Pulmonary artery endothelial cell (primary cell): ENCODE measurements at regions not wholly inside any gene's neighbourhood (a gene's known extent, or its start where the extent isn't known, plus 50 kb on each side); places are given as distances from the start of the nearest gene placed in this dataset.

Experiments used
- DNase-seq: peaks from one replicate; pipeline ENCODE4 v3.0.0-alpha.2; 2011; ENCODE audit warnings: low read depth, low spot score

DNA sequence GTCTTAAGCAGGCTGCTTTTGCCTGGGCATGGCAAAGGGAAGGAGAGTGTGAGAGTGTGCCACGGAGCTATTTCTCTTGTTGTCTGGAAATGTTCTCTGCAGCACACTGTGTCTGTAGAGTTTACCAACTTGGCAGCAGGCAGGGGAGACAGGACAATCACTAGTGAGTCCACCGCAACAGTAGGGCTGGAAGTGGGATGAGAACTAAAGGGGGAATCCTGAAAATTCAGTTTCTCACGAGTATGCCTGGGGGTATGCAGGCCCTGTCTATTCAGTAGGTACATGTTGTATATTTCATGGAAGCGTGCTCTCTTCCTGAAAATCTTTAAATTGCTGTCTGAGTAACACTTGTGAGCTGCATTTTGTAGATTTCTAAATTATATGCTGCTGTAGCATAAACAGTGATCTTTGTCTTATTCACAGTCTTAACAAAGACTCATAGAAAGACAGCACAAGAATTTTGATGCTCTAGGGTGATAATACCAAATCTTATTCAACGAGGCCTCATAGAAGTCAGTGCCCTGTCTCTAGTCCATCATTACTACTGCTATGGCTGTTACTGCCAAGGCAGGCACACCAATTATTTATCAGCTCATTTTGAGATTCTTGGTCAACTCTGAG is 200.4 kb upstream of the LEF1 start:
- no peak for DNase-seq

DNA sequence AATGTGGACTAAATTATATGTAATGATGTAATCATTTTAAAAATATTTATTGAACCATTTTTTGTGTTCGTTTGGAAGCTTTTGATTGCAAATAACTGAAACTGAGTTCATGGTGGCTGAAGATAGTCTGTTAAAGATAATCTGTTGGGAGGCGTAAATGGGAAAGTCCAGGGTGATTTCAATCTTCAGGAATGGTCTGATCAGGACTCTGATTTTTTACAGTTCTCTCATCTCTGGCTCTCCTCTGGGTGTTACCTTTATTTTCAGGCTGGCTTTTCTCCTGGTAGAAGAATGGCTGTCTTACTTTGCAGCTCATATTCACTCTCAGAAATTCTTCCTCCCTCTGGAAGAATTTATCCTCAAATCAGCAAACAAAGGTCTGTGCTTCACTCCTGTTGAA is 199.0 kb upstream of the LEF1 start:
- DNase-seq: no peak

DNA sequence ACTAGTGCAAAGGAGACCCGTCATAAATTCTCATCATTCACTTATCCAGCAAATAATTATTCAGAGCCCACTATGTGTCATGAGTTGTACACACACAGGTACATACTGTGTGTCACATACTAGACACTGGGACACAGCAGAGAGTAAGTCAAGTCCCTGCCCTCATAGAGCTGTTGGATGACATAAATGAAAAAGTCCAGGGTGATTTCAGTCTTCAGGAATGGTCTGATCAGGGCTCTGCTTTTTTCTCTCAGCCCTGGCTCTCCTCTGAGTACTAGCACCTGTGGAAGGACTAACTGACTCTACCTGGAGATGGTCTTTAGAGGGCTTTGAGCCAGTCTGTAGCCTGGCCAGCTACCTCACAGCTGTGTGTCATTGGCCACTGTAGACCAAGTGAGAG is 198.0 kb upstream of the LEF1 start:
- DNase-seq: no peak

DNA sequence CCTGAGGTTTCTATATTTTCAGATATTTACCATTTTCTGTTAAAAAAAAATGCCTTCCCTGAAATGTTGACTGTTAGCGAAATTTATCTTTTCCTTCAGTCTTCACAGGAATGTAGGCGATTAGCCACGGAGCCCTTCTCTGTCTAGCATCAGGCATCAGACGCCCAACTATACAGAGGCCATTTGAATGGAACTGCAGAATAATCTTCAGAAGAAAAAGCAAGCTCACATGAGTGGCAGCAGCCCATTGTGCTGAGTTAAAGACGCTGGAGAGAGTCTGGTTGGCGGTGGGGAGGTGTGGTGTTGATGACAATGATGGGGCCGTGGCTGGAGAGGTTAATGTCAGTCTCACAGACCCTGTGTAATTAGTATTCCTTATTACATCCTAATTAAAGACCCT is 196.8 kb upstream of the LEF1 start:
- no peak for DNase-seq

DNA sequence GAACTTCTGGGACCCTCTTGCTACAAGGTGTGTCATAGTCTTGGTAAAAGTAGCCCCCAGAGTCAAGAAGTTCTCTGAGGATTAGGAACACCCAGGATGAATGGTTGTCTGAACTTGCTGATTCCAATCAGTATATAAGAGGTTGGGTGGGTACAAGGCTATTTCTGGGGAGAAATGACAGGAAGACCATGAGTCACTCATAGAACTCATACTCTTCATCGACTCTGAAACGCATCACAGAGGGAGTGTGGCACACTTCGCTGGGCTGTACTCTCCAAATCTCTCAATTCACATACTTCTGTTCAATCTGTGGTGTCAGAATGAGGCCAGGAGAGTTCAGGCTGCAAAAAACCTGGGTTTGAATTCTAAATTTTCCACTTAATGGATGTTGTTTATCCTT is 193.2 kb upstream of the LEF1 start:
- DNase-seq: no peak

DNA sequence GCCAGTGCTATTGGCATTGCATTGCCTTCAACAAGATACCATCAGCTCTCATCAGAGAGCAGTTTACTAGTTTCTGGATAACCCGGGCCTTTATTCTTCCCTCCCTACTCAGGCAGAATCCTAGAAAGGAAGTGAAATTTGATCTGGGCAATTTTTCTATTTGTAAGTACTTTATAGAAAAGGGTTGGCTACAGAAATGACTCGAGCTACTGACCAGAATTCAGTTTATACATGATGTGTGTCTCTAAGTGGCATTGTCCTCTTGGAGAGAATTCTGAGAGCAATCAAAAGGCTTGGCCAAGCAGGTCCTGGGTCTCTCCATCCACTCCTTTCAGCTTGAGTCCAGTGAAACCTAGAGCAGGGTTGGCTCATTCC is 192.7 kb upstream of the LEF1 start:
- no peak for DNase-seq

DNA sequence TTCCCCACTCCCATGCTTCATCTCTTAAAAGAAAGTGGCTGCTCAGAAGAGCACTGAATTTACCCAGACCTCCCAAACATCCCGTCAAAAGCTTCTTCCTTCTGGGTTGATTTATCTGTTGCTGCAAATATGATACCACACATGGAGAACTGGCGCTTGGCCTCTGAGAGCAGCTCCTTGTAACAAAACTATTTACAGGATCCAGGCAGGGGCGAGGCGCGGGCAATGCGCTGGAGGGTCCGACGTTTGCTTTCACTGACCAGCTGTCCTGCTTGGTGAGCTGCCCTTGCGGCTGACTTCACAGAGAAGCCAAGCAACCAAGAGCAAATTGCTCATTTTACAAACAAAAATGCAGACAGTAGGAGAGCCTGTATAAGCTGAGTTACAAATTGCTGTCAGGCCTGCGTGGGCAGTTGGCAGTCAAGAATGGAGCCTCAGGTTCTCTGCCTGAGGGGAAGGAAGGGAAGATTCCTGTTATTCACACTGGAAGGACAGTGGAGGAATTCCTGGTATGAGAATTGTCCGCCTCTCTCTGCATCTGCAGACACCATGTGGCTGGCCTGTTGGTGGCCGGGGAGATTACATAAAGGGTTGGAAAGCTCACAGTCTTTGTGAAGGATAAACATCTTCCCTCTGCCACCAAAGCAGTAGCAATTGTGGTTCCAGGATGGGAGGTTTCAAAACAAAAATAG is 192.2 kb upstream of the LEF1 start:
- no peak for DNase-seq

DNA sequence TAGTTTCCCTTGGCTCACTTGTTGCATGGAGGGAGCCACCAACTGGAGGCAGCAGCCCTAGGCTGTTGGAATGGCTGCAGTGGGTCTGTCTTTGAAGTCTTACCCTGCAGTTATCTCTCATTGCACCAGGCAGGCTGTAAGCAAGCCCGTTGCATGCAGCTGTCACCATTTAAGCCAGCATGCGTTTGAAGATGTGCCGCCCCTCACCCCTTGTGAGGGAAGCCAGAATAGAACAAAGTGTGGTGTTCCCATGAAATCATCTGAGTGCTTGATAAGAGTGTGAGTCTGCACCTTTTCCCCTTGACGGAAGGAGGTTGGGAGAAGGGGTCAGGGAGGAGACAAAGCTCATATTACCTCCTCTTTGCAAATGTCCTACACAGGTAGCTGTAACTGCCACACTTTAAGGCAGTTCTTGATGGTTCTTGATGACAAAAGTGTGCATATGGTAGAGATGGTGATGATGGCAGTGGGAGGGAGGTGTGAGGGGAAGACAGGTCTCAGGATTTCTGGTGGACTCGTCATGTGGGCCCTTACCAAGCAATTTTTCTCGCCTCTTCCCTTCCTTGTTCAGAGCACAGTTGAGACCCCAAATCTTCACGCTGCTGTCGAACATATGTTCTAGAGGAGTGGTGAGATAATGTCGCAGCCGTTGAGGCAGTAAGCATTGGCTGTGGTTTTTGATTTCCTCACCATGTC is 191.4 kb upstream of the LEF1 start:
- no peak for DNase-seq

DNA sequence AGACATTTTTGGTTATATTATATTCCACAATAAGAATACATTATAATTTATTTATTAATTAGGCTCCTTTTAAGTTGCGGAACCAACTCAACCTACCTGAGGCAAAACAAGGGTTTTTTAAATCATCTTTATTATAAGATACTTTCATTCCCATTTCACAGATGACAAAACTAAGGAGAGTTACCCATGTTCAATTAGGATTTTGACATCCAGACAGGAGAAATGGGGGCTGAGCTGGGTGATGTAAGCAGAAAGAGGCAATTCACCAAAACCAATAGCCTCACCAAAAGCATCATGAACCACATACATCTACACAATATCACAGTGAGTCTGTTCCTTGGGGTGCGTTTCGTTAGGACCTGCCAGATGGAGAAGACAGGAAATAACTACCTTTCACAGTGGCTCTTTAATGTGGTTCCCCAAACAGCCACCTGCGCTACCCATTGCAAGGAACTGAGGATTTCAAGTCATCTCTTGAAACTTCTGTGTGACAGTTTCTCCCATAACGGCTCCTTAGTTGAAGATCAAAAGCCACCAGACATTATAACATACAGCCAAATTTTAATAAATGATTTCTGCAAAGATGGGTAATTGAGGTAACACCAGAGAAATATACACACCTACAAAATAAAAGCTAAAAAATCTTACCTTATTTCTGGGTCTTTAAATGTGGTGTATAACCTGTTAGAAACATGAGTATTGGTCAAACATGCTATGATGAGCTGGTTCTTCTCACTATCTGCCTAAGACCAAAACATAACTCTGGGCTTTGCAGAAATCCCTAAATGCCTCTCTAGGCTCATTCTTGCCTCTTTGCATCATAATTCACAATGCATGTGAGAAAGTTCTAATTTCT is 190.6 kb upstream of the LEF1 start:
- no peak for DNase-seq

DNA sequence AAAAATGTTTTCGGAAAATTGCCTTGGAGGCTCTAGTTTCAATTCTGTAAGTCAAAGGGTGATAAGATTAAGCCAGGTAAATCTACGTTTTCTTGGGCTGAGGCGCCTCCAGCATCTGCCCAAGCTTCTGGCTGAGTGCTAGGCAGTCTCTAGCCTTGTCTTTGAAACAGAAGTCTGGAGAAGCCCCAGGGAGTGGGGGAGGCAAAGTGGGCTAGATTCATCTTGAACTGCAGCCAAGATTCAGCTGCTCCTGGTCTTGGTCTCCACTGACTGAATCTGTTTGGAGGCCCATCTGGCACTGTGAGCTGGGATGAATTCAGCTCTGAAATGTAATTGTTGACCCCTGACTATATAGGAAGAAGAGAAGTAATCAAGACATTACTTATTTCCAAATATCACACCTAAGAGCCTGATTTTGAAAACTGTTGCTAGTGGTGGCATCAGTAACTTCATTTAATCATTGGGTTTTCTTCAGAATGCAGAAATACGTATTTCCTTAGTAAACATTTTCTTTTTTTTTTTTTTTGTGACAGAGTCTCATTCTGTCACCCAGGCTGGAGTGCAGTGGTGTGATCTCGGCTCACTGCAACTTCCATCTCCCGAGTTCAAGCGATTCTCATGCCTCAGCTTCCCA is 187.3 kb upstream of the LEF1 start:
- DNase-seq: no peak

DNA sequence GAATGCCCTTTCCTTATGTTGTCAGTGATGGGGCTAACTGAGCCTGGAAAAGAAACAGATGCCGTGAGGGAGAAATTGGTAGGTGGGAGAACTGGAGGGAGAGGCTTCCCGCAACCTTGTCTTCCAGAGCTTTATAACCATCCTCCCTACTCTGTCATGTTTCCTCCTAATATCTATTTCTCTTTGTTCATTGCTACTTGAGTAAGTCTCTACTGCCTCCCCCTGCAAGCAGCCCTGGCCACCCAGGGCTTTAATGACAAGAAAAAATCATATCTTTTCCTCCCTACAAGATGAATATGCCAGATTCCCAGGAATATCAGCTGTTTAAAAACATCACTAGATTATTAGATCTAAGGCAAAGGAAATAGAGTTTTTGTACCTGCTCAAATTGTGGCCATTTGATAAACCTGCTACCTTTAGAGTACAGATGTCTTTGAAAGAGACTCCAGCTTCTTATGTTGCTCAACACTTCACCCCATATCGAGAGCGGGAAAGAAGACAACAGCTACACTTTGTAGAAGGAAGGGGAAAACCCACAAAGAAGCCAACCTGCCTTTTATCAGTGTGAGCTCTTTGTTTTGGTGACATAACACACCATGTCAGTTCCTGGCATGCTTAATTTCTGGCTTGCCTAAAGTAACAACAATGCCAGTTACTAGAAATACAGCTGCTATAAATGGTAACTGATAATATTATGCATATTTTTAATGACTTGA is 186.6 kb upstream of the LEF1 start:
- DNase-seq: no peak

DNA sequence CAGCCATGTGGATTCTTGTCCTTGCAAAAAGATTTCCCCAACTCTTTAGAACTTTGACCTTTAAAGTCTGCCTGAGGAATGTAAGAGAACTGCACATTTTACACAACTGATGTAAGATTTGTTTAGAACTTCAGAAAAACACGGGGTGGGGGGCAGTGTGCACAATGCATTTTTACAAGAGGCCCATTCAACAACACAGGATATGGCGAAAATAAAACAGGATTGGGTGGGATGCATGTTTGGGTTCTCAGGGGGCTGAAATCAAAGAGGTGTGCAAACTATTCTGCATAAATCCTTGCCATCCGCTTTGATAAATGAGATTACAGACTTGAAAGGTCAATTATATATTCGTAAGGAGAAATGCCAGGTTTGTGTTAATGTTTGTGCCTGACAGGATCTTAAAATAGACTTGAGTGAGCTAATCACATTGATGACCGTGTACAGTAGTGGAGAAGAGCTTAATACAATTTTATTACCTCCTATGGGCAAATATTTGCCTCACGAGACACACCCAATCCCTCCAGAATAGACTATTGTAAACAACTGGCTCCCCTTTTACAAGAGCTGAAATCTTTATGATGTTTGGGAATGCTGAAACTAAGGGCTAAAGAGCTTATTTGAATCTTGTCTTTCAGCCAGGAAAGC is 184.1 kb upstream of the LEF1 start:
- no peak for DNase-seq

DNA sequence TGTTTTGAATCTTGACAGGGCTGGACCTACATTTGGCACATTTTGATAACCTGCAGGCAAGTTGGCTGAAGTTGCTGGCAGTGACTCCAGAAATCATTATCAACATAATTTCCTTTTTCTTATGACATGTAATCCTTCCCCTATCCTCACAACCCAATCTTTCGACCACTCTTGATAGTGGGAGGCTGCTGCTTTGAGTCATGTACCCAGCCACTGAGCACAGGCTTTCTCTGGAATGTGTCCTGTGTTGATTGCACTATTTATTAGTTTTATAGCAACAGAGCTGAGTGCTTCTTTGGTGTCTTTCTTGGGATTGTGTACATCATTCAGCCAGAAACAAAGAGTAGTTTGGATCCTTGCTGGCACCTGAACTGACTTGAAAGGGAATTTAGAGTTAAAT is 183.1 kb upstream of the LEF1 start:
- DNase-seq: no peak

DNA sequence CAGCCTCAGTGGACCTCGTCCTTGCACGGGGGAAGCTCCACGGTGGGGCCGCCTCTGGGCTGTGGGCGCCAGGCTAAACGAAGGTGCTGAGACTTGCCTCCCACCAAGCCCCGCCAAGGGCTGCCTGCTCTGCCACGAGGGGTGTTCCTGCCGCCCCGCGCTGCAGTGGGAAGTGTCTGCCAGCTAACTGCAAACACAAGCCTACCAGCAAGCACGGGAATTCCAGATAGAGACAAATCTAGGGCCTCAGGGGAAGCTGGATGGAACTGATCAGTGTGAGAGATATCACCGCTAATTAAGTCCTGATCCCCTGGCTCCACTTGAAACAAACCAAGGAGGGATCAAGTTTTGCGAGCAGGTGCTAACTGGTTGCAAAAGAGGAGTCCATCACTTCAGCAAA is 181.6 kb upstream of the LEF1 start:
- DNase-seq: no peak

DNA sequence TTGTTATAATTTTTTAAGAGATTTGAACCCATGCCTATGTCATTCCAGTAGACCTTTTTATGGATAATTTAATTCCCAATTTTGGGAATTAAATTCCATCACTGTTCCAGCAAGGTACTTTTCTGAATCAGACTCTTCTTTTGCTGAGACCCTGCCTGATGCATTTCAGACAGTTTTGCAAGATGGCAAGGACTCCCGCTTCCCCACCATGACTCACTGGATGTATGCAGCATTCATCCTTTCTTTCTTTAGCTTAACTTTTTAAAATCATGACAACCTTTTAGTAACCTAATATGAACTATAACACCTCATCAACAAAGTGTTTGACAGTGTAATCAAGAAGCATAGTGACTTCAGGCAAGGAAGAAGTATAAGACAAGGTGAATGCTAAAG is 178.1 kb upstream of the LEF1 start:
- DNase-seq: no peak

DNA sequence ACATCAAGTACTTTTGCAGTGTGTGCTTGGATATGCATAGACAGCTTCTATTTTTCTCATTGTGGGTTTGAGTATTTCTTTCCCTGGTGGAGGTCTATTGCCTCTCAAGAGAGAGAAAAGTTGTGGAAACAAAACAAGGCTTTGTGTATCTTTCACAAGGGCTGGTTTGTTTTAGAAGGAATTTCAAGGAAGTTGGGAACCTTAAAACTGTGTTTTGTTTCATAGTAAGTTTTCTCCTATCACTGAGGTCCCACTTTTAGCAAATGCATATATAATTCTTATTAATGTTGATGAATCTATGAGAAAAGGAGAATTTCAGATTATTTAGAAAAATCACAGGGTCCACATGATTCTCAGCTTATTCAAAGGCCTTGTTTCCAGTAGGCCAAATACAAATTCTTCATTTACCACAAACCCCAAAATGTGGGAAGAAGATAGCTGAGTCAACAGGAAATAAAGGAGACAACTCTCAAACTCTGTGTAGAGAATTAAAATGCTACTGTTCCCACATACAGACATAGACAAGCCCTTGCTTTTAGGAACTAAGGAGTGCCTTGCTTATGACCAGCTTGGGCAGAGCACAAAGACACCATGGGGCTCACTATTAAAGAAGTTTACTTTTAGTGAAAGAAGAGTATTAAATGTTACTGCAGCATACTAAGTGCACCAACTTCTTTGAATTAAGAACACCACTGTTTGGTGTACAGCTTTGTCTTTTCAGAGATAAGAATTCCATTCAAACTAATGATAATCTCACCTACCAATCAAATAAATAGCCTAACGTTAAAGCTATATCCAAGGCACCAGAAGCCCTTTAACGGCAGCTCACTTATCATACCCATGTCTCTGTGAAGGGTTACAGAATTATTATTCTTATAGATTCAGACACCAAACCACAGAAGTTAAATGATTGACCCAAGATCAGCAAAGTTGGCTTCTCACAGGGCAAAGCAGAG is 177.4 kb upstream of the LEF1 start:
- no peak for DNase-seq

DNA sequence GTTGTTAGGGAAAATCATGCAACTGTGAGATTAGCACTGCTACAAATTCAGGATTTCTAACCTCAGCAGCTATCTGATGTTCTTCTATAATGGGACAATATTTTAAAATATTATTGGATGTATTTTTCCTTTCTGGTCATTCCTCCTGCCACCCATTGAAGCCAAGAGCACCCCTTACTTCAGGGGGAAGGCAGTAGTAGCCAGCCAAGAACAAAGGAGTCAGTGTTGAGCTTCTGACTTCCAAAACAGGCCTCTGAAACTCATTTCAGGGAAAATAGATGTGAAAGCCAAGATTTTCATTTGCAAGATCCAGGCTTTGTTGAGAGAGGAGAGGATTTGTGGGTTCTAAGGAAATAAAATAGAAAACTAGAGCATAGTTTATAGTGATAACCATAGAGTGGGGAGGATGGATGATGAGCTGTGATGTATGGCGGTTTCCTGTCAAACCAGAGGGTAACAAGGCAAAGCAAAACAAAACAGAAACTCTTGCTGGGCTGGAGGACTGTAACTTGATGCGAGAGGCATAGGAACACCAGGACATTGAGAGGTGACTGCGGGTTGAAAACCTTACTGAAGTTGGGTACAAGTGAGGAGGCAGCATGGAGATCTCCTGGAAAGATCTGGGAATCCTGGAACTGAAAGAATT is 173.7 kb upstream of the LEF1 start:
- no peak for DNase-seq

DNA sequence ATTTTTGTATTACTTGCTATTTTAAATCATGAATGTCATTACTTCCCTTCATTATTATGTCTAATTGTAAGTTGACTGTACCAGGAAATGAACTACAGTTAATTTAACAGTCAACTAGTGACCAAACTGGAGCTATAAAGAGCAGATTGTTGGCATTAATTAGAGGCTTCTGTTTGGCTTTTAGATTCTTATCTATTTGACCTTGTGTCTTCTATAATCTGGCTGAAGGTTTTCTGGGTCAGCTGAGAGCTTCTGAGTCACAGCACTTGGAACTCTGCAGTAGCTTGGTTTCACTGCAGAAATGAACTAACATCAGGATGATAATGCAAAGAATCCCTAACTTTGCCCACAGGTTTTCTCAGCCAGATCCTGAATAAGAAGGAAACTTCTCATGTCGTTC is 169.2 kb upstream of the LEF1 start:
- no peak for DNase-seq

DNA sequence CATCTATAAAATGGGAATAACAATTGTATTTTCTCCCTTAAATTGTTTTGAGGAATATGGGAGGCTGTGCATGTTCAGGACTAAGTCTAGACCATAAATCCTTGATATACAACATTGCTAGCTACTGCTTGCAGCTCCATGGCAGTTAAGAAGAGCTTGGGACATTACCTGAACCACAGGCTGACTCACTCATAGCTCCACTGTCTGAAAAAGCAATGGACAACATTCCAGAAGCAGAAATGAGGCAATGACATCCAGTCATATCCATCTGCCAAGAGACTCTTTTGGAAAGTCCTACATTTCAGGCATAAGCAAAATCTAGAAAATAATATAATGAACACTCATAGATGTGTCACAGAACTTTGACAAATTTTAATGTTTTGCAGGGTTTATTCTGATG is 167.3 kb upstream of the LEF1 start:
- no peak for DNase-seq
